Activated CD4-positive, alpha-beta T cell treated with anti-CD3 and anti-CD28 coated beads, Interleukin-2, amount 10 ng/mL, durations not matched to agents 24 days and 14 days (primary cell): ENCODE measurements at regions not wholly inside any gene's neighbourhood (a gene's known extent, or its start where the extent isn't known, plus 50 kb on each side); places are given as distances from the start of the nearest gene placed in this dataset.

Source experiments
- DNase-seq: peaks from one replicate; pipeline ENCODE4 v3.0.0; 2022
- H3K27ac Mint-ChIP-seq: one replicate; pipeline ENCODE4 v1.8.0; 2022; ENCODE audit warnings: mild to moderate bottlenecking, mixed read lengths
- H3K27me3 Mint-ChIP-seq: one replicate; pipeline ENCODE4 v1.8.0; 2022; ENCODE audit warnings: mixed read lengths
- H3K36me3 Mint-ChIP-seq: one replicate; pipeline ENCODE4 v1.8.0; 2022; ENCODE audit warnings: low read depth, mild to moderate bottlenecking, mixed read lengths
- H3K4me1 Mint-ChIP-seq: one replicate; pipeline ENCODE4 v1.8.0; 2021; ENCODE audit warnings: mixed read lengths
- H3K4me3 Mint-ChIP-seq: one replicate; pipeline ENCODE4 v1.8.0; 2022; ENCODE audit warnings: mild to moderate bottlenecking, moderate library complexity, mixed read lengths
- H3K9me3 Mint-ChIP-seq: one replicate; pipeline ENCODE4 v1.8.0; 2021; ENCODE audit warnings: mixed read lengths
- intact Hi-C: fragments of 100-400 bp; cut with micrococcal nuclease; formaldehyde crosslinking; loops from one replicate; pipeline ENCODE4 v1.15.1; 2023

DNA sequence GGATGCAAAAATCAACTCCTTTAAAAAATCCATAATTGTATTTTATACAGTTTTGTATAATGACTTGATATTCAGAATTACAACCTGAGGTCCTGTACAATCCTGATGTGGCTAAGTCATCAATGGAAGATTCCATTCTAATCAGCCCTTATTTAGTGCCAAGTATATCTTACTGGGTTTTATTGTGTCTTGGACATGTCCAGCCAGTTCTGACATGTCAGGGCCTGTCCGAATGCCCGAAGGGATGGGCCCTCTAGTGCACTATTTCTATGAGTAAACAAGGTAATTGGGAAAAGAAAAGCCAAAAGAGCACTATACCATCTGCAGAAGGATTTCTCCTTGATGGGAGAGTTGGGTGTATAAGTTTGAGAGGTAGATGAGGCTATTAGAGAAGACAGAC is 412.9 kb downstream of the METTL15 start:
- DNase-seq, result no peak
- H3K36me3 Mint-ChIP-seq, result no peaks in the 10 kb centered on the region
- H3K9me3 Mint-ChIP-seq, result peaks cover 15% of the 10 kb centered on the region
- H3K27ac Mint-ChIP-seq, result no peak overlapping the region
- H3K4me3 Mint-ChIP-seq, result no peak overlapping the region
- intact Hi-C loops, result no loop called here
- no peaks in the 10 kb centered on the region for H3K27me3 Mint-ChIP-seq
- H3K4me1 Mint-ChIP-seq, result no peaks in the 10 kb centered on the region

DNA sequence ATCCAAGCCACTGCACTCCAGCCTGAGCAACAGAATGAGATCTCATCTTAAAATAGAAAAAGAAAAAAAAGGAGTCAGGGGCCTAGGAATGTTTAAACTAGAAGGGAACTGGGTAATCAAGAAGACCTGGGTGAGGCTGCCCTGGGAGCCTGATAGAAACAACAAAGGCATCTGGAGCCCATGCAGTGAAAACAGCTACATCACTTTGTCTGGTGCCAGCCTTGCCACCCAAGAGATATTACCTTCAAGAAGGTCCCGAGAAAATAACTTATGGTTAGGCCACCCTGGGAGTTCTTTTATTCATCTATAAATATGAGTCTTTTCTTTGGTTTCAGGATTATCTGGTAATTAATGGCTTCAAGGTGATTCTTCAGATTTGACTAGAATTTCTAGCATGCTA is 412.1 kb downstream of the METTL15 start:
- intact Hi-C loops, result no loop called here
- no peak overlapping the region for H3K27ac Mint-ChIP-seq
- peaks cover 12% of the 10 kb centered on the region for H3K9me3 Mint-ChIP-seq
- no peak for DNase-seq
- H3K27me3 Mint-ChIP-seq, result no peaks in the 10 kb centered on the region
- H3K36me3 Mint-ChIP-seq, result no peaks in the 10 kb centered on the region
- no peaks in the 10 kb centered on the region for H3K4me1 Mint-ChIP-seq
- no peak overlapping the region for H3K4me3 Mint-ChIP-seq

GRCh38 chr11:28518825-28519224 is 410.6 kb downstream of the METTL15 start:
- Mint-ChIP-seq H3K36me3 (no peaks in the 10 kb centered on the region), H3K4me1 (no peaks in the 10 kb centered on the region), H3K27me3 (no peaks in the 10 kb centered on the region), H3K27ac (no peak overlapping the region), H3K4me3 (no peak overlapping the region), H3K9me3 (peaks cover 3% of the 10 kb centered on the region)
- intact Hi-C loops, result no loop called here
- DNase-seq, result no peak

DNA sequence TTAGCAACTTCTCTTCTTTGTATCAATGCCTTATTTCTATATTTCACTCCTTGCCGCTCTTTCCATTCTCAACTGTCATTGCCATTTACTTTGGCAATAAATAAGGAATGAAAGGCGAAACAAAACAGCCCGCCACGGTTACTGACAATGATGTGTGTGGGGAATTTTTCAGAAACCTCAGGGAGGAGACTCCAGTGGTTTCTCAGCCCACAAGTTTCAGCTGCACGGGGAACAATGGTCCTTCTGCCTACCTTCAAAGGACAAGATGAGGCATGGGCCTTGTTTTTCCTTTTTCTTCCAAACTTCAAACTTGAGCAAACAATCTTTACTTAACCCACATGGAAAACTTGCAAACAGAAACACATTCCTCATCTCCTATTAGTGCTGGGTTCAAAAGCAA is 409.4 kb downstream of the METTL15 start:
- Mint-ChIP-seq H3K36me3 (no peaks in the 10 kb centered on the region), H3K4me1 (no peaks in the 10 kb centered on the region), H3K9me3 (no peaks in the 10 kb centered on the region), H3K4me3 (no peak overlapping the region), H3K27ac (no peak overlapping the region), H3K27me3 (no peaks in the 10 kb centered on the region)
- intact Hi-C loops, result no loop called here
- no peak for DNase-seq

DNA sequence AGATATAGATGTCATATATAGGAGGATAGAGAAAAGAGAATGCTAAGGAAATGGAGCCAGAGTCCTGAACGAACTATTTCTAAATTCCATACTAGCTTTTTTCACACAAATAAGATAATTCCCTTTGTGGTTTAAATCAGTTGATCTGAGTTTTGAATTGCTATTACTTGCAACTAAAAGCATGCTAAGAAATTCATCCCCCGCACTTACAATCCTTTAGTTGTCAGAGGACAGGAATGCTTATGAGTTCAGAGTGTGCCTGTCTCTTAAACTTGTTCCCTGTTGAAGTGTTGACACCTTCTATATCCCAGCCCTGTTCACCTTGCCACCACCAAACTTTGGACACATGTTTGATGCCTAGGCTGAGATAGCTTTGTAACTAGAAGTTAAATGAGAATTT is 406.2 kb downstream of the METTL15 start:
- no peak overlapping the region for H3K4me3 Mint-ChIP-seq
- DNase-seq, result no peak
- no peaks in the 10 kb centered on the region for H3K27me3 Mint-ChIP-seq
- no peak overlapping the region for H3K27ac Mint-ChIP-seq
- H3K4me1 Mint-ChIP-seq, result no peaks in the 10 kb centered on the region
- intact Hi-C loops, result no loop called here
- no peaks in the 10 kb centered on the region for H3K36me3 Mint-ChIP-seq
- H3K9me3 Mint-ChIP-seq, result no peaks in the 10 kb centered on the region

DNA sequence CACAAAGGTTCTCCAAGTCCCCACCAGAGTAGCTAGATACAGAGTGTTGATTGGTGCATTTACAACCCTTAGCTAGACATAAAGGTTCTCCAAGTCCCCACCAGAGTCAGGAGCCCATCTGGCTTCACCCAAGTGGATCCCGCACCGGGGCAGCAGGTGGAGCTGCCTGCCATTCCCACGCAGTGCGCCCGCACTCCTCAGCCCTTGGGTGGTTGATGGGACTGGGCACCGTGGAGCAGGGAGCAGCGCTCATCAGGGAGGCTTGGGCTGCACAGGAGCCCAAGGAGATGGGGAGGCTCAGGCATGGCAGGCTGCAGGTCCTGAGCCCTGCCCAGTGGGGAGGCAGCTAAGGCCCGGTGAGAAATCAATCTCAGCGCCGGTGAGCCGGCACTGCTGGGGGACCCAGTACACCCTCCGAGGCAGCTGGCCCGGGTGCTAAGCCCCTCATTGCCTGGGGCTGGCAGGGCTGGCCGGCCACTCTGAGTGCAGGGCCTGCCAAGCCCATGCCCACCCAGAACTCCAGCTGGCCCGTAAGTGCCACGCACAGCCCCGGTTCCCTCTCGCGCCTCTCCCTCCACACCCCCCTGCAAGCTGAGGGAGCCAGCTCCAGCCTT is 404.1 kb downstream of the METTL15 start:
- H3K36me3 Mint-ChIP-seq, result no peaks in the 10 kb centered on the region
- H3K27me3 Mint-ChIP-seq, result no peaks in the 10 kb centered on the region
- intact Hi-C loops, result no loop called here
- DNase-seq, result no peak
- H3K4me3 Mint-ChIP-seq, result no peak overlapping the region
- no peaks in the 10 kb centered on the region for H3K4me1 Mint-ChIP-seq
- no peak overlapping the region for H3K27ac Mint-ChIP-seq
- H3K9me3 Mint-ChIP-seq, result no peaks in the 10 kb centered on the region

DNA sequence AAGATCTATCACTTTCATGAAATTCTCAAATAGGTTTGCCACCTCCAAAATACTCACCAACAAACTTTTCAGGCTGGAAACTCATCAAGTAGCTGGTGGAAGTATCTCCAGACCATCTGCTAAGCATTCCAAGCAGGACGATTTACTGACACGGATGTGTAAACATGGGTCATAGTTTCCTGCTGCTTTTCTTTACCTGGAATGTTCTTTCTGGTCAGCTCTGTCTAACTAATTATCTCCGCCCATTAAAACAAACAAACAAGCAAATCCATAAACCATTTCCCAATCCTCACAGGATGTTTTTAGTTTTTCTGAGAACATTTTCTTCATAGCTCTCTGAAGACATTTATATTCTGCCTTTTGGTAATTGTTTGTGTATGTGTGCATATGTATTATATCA is 397.0 kb downstream of the METTL15 start:
- intact Hi-C loops, result no loop called here
- no peaks in the 10 kb centered on the region for H3K4me1 Mint-ChIP-seq
- H3K36me3 Mint-ChIP-seq, result no peaks in the 10 kb centered on the region
- no peaks in the 10 kb centered on the region for H3K27me3 Mint-ChIP-seq
- H3K27ac Mint-ChIP-seq, result no peak overlapping the region
- no peak for DNase-seq
- H3K4me3 Mint-ChIP-seq, result no peak overlapping the region
- peaks cover 5% of the 10 kb centered on the region for H3K9me3 Mint-ChIP-seq

DNA sequence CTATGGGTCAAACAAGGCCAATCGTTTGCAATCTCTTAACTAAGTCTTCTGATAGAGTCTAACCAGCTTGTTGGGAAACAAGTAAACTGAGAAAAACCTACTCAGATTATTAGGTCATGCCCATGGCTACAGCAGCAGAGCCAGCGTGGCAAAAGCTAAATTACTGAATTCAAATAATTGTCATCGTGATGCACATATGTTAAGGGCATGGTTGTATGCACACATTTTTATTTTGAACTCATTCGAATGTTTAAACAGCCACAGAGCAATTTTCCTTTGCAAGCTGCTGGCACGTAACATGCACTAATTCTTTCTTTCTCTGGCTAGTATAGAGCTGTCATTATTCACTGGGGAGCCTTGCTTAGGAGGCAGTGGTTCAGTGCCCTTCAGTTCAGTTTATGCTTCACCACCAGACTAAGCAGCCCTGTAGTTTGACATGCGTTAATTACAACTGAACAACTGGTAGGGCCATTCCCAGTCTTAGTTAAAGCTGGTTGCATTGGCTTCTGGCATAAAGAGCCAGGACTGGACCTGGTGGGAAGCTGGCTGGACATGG is 396.4 kb downstream of the METTL15 start:
- H3K9me3 Mint-ChIP-seq, result peaks cover 5% of the 10 kb centered on the region
- H3K4me3 Mint-ChIP-seq, result no peak overlapping the region
- intact Hi-C loops, result no loop called here
- no peaks in the 10 kb centered on the region for H3K36me3 Mint-ChIP-seq
- H3K27ac Mint-ChIP-seq, result no peak overlapping the region
- DNase-seq, result no peak
- no peaks in the 10 kb centered on the region for H3K27me3 Mint-ChIP-seq
- no peaks in the 10 kb centered on the region for H3K4me1 Mint-ChIP-seq

DNA sequence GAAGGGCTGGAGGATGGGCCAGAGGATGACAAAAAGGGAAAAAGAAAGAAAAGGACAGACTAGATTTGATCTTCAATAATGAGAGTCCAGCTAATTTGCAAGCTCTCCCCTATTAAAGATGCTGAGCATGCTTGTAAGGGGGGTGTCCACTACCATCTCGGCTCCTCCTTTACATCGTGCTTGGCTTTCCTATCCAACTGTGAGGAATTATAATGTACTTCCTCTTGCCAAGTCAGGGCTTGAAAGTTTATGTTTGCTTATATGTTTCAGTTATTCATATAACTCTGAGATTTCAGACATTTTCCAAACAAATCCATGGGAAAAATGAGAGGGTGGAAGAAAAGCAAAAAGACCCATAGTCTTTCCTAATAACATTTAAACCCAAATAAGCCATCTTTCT is 387.1 kb downstream of the METTL15 start:
- no peak for DNase-seq
- no peak overlapping the region for H3K27ac Mint-ChIP-seq
- intact Hi-C loops, result no loop called here
- H3K4me3 Mint-ChIP-seq, result no peak overlapping the region
- H3K27me3 Mint-ChIP-seq, result no peaks in the 10 kb centered on the region
- no peaks in the 10 kb centered on the region for H3K4me1 Mint-ChIP-seq
- H3K36me3 Mint-ChIP-seq, result no peaks in the 10 kb centered on the region
- H3K9me3 Mint-ChIP-seq, result no peaks in the 10 kb centered on the region

GRCh38 chr11:28491431-28491830 is 383.2 kb downstream of the METTL15 start:
- Mint-ChIP-seq H3K4me3 (no peak overlapping the region), H3K9me3 (no peaks in the 10 kb centered on the region), H3K4me1 (no peaks in the 10 kb centered on the region), H3K27me3 (no peaks in the 10 kb centered on the region), H3K36me3 (no peaks in the 10 kb centered on the region), H3K27ac (no peak overlapping the region)
- DNase-seq, result no peak
- intact Hi-C loops, result no loop called here

DNA sequence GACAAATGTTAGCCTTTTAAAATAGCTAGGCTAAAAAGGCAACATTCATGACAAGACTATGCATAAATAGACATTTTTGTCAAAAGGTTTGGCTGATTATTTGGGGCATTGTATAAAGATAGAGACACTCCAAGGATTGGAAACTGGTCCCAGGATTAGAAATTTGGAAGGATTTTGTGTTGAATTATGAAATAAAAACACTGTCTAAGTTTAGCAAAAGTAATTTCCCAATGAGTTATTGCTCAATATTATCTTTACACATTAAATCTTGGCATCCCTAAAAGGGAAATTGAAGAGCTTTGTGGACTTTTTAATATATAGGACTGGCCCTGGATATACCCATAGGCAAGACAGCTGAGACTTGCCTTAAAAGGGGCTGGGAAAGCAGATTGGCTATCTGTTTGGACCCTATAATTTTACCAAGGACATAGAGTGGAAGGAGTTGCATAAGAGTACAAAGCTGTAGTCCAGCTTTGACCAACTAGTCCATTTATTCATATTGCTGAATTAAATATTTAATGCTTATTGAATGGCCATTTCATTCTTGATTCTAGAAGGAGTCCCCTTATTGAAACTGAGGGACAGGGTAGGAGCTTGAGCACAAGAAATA is 382.7 kb downstream of the METTL15 start:
- no peaks in the 10 kb centered on the region for H3K9me3 Mint-ChIP-seq
- intact Hi-C loops, result no loop called here

DNA sequence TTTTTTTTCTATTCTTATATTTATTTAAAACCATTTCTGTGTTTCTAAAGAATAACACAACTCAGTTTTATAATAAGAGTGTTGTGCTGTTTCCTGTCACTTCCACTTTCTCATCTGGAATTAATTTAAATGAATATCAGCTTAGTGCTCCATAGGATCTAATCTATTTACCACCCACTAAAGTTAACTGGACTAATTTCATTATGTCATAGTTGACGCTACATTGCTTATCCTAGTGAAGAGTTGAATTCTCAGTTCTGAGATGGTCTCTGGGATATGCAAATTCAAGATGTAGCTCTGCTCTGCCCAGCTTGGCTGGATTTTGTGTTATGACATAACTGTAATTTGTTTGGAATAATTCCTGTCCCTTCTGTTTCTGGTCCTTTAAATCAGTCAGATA is 380.1 kb downstream of the METTL15 start:
- Mint-ChIP-seq H3K36me3 (no peaks in the 10 kb centered on the region), H3K4me3 (no peak overlapping the region), H3K27me3 (no peaks in the 10 kb centered on the region), H3K4me1 (no peaks in the 10 kb centered on the region), H3K9me3 (no peaks in the 10 kb centered on the region), H3K27ac (no peak overlapping the region)
- intact Hi-C loops, result no loop called here
- no peak for DNase-seq

More for the DNA sequence above, 382.7 kb downstream of the METTL15 start:
- Mint-ChIP-seq H3K4me3 (no peak overlapping the region), H3K4me1 (no peaks in the 10 kb centered on the region), H3K27ac (no peak overlapping the region), H3K27me3 (no peaks in the 10 kb centered on the region), H3K36me3 (no peaks in the 10 kb centered on the region)
- no peak for DNase-seq

DNA sequence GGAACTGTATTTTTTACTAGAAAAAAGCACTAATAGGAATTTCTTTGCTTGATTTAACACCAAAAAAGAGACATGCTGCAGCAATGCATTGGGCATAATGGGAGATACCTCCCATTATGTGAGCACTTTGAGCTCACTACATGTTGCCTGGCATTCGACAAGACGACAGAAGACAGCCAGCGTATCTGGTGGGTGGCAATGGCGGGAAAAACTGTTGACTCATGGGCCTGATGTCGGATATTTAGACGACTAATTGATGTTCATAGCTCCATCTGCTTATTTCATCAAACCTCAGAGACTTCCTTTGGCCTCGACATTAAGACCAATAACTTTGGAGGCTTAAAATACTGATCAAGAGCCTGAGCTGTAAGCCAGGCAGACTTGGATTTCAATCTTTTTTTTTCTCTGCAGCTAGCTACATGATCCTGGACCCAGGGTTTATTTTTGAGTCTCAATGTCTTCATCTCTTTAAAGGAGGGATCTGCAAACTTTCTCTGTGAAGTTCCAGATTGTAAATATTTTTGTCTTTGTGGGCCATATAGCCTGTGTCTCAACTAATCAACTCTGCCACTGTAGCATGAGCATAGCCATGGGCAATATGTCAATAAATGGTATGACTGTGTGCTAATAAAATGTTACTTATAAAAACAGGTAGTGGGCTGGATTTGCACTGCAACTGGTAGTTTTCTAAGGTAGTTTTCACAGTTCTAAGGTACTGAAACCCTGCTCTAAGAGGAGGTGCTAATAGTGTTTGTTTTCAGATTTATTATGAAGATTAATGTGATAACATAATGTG is 375.1 kb downstream of the METTL15 start:
- Mint-ChIP-seq H3K4me3 (no peak overlapping the region), H3K27me3 (no peaks in the 10 kb centered on the region), H3K36me3 (no peaks in the 10 kb centered on the region), H3K27ac (no peak overlapping the region), H3K9me3 (no peaks in the 10 kb centered on the region), H3K4me1 (no peaks in the 10 kb centered on the region)
- DNase-seq, result no peak
- intact Hi-C loops, result no loop called here

DNA sequence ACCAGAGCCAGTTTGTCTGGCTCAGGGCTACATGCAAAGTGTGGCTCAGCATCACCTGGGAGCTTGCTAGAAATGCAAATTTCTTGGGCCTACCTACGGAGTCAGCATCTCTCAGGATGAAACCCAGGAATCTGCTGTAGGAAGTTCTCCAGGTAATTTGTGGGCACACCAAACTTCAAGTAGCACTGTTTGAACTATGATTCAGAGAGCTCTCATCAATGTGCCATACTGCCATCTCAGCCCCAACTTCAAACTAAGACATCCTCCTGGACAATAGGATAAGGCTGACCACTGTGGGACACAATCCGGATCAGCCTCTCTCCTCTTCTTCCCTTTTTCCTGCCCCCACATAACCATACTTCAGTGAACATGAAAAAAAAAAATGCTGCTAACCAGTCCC is 374.5 kb downstream of the METTL15 start:
- Mint-ChIP-seq H3K4me3 (no peak overlapping the region), H3K27ac (no peak overlapping the region), H3K36me3 (no peaks in the 10 kb centered on the region), H3K9me3 (no peaks in the 10 kb centered on the region), H3K27me3 (no peaks in the 10 kb centered on the region), H3K4me1 (no peaks in the 10 kb centered on the region)
- no peak for DNase-seq
- intact Hi-C loops, result no loop called here
